Fibroblast of mammary gland (primary cell): ENCODE measurements at regions not wholly inside any gene's neighbourhood (a gene's known extent, or its start where the extent isn't known, plus 50 kb on each side); places are given as distances from the start of the nearest gene placed in this dataset.

Source experiments
- DNase-seq: peaks from one replicate; pipeline ENCODE4 v3.0.0-alpha.2; 2010; ENCODE audit warnings: low read depth
- H3K4me3 ChIP-seq: 2 replicates; pipeline ENCODE4 v1.5.1; 2011; ENCODE audit warnings: low read depth, mild to moderate bottlenecking, low read length, moderate library complexity; ENCODE audit not compliant: control insufficient read depth
- CTCF ChIP-seq: conservative IDR thresholded peaks from 2 replicates; pipeline ENCODE4 v1.5.1; 2011; ENCODE audit warnings: low read depth, low read length, inconsistent platforms; ENCODE audit not compliant: control insufficient read depth, insufficient read depth

- DNase-seq: peak; percentile 54
- H3K4me3 ChIP-seq: peak overlapping the region; percentile 89
- no peak for TF ChIP-seq CTCF
These were observed 177.9 kb downstream of the SEC14L1 start for GRCh38 chr17:77318491-77319210.

GRCh38 chr17:77319211-77320043, 178.7 kb downstream of the SEC14L1 start:
- peak overlapping the region; percentile 89 for H3K4me3 ChIP-seq
- peak; percentile 91 for DNase-seq
- TF ChIP-seq CTCF: no peak

- peak; percentile 90 for DNase-seq
- TF ChIP-seq CTCF: no peak
- H3K4me3 ChIP-seq: peak overlapping the region; percentile 89
These were observed 179.3 kb downstream of the SEC14L1 start for GRCh38 chr17:77320044-77320440.

GRCh38 chr17:77320485-77321256, 179.9 kb downstream of the SEC14L1 start:
- TF ChIP-seq CTCF: no peak
- H3K4me3 ChIP-seq: peak overlapping the region; percentile 89
- DNase-seq: peak; percentile 77

- H3K4me3 ChIP-seq: peak overlapping the region; percentile 50
- no peak for DNase-seq
- no peak for TF ChIP-seq CTCF
These were observed 181.1 kb downstream of the SEC14L1 start for GRCh38 chr17:77321649-77322513.
